ENCODE measurements at regions not wholly inside any gene's neighbourhood (a gene's known extent, or its start where the extent isn't known, plus 50 kb on each side); places are given as distances from the start of the nearest gene placed in this dataset.

DNA sequence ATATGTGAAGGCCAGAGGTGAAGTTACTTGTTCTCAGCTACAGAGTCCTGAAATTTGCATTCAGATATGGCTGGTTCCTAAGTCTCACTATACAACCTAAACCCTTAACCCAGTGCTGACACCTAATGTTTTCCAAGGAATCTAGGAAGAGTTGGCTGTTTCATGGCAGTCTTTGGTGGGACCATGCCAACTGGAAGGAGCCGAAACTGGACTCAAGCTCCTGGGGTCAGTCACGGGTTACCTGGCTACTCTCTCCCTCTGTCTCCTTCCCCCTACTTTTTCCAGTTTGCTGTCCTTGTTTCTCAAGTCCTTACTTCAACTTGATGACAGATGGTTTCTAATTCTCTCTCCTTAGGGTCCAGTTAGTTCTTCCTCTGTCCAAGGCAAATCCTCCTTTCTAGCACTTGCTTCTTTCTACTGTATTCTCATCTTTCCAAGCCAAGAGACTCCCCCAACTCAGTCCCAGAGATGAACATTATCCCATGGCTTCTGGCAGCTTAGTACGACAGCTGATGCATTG is 88.6 kb upstream of the COL6A5 start:
- in situ Hi-C loops (cut with HindIII; ENCODE audit: low pct_unique_long_range_greater_than_20kb, low sequenced_read_pairs): no loop called here

DNA sequence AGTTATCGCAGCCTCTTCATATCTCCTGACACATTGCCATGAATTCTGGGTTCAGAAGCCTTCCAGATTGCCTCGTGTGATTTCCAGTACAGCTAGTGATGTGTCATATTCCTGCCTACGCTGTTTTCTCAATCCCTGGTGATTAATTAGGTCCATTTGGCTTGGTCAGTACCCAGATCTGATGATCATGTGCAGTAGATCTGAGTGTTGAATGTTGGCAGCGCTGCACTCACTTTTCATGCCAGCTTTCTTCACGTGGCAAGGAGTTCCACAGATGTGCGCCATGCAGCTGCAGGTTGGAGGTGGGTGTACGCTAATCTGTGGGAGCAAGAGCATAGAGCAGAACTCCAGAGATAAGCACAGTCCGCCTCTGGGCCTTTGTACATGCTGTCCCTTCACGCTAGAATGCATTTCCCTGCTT is 86.9 kb upstream of the COL6A5 start:
- no peak for DNase-seq (ENCODE audit: low read depth)
- in situ Hi-C loops (cut with HindIII; ENCODE audit: low pct_unique_long_range_greater_than_20kb, low sequenced_read_pairs): no loop called here

More for the DNA sequence above, 88.6 kb upstream of the COL6A5 start:
- no peak for DNase-seq (ENCODE audit: low read depth)

DNA sequence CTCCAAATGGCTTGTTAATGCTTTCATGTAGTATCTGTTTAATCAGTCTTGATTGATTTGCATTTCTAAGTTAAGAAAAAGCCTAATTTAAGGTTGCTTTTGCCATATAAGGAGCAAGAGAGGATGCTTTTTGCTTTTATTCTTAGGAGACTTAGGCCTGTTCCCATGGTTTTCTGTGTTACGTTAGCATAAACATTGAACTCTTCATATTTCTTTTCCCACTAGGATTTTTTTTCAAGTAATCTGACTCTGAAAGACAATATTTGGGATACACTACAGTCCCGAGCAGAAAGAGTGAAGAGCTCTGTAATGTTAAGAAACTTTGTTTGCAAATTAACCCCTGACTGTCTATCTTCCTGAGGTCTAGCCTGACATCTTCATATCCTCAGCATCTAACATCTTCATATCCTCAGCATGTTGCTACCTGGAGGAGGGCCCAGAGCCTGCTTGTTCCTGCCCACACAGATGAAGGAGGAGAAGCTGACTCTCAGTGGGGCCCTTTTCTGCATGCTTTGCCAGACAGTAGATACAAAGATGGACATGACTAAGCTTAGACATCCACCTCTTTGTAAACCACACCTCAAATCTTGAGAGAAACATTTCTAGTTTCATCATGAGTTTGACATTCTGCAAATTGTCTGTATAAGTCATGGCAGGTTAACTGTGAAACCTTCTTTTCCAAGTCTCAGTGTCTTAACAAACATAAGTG is 86.2 kb upstream of the COL6A5 start:
- DNase-seq (ENCODE audit: low read depth): no peak
- in situ Hi-C loops (cut with HindIII; ENCODE audit: low pct_unique_long_range_greater_than_20kb, low sequenced_read_pairs): no loop called here

DNA sequence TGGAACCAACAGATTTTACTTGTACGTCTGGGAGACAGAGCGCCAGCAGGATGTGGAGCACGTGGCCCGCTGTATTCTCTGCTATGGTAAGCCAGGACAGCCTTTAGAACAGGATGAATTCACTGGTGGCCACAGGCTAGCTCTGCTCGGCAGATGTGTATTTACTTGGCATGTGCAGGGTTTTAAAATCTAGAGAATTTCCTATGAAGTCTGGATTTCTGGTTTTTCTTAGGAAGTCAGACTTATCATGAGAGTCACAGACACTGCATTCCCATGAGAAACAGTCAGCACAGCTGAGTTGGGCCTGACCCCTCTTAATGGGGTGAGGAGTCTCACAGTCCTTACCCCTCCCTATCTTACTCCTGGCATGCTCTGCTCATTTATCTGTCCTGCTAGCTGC is 84.6 kb upstream of the COL6A5 start:
- no peak for DNase-seq (ENCODE audit: low read depth)
- in situ Hi-C loops (cut with HindIII; ENCODE audit: low pct_unique_long_range_greater_than_20kb, low sequenced_read_pairs): no loop called here

DNA sequence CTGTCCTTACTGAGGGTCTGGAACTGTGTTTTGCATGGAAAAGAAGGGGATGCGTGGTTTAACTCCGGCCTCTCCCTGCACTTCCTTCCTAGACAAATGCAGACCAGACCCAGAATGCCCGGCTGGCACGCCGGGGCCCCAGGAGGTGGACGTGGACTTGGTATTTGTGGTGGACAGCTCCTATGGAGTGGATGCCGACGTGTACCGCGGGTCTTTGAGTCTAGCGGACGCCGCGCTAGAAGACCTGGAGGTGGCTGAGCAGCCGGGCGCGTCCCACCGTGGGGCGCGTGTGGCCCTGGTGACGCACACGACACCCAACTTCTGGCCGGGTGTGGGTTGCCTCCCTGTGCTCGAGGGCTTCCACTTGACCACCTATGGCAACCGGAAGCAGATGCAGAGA is 81.8 kb upstream of the COL6A5 start:
- no peak for DNase-seq (ENCODE audit: low read depth)
- in situ Hi-C loops (cut with HindIII; ENCODE audit: low pct_unique_long_range_greater_than_20kb, low sequenced_read_pairs): no loop called here

DNA sequence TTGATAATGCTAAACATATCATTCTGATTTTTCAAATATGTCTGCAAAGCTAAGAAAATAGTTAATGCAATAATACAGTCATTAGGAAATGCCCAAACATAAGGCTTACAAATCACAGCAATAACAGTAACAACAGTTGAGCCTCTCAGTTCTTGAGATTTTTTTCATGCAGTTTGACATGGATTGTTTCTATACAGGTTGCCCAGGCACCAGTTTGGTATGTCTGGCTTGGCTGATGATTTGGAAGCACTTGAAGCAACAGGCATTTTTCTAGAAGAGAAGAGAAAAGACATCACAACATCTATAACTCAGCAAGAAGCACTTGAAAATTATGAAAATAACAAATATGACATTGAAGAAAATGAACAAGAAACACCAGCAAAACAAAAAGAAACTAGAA is 78.7 kb upstream of the COL6A5 start:
- in situ Hi-C loops (cut with HindIII; ENCODE audit: low pct_unique_long_range_greater_than_20kb, low sequenced_read_pairs): no loop called here
- no peak for DNase-seq (ENCODE audit: low read depth)

DNA sequence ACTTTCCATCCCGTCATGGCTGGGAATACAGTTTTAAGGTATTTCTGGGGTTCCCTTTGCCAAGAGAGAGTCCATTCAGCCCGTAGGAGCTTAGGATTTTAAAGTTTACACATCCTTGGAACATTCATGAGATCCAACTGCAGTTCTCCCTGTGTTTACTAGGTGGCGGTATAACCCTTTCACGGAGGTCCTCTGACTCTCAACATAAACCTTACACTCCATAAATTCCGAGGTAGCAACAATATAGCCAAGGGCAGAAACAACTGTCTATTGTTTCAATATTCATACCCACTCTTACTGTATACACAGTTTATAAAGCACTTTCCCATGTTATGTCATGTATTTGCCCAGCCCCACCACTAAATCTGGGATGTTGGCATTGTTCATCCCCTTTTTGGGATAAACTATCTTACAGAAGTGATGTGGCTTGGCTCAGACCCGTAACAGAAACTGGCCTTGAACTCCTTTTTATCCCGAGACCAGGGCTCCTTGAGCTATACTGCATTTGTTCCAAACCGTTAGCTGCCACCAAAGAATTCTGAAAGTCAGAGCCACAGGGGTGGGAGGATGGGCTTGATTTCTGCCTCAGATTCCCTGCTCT is 69.2 kb upstream of the COL6A5 start:
- DNase-seq (ENCODE audit: low read depth): peak; percentile 21
- in situ Hi-C loops (cut with HindIII; ENCODE audit: low pct_unique_long_range_greater_than_20kb, low sequenced_read_pairs): no loop called here

DNA sequence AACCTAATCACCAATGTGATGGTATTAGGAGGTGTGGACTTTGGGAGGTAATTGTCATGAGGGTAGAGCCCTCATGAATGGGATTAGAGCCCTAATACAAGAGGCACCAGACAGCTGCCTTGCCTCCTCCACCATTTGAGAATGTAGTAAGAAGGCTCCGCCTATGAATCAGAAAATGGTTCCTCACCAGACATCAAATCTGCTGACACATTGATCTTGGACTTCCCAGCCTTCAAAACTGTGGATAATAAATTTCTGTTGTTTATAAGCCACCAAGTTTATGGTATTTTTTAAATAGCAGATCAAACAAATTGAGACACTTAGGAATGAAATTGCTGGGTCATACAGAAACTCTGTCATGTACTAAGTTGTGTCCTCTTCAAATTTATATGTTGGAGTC is 56.8 kb upstream of the COL6A5 start:
- in situ Hi-C loops (cut with HindIII; ENCODE audit: low pct_unique_long_range_greater_than_20kb, low sequenced_read_pairs): no loop called here
- no peak for DNase-seq (ENCODE audit: low read depth)

DNA sequence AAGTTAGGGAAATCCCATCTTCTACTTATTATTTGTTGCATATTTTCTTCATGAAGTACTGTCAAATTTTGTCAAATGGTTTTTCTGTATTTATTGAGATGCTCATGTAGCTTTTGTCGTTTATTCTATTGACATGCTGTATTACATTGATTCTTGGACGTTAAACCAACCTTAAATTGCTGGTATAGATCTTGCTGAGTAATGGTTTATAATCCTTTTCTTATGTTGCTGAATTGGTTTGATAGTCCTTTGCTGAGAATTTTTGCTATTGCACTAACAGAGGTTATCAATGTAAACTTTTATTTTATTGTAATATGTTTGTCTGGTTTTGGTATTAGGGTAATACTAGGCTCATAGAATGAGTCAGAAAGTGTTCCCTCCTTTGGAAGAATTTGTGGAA is 54.3 kb upstream of the COL6A5 start:
- in situ Hi-C loops (cut with HindIII; ENCODE audit: low pct_unique_long_range_greater_than_20kb, low sequenced_read_pairs): no loop called here
- no peak for DNase-seq (ENCODE audit: low read depth)

DNA sequence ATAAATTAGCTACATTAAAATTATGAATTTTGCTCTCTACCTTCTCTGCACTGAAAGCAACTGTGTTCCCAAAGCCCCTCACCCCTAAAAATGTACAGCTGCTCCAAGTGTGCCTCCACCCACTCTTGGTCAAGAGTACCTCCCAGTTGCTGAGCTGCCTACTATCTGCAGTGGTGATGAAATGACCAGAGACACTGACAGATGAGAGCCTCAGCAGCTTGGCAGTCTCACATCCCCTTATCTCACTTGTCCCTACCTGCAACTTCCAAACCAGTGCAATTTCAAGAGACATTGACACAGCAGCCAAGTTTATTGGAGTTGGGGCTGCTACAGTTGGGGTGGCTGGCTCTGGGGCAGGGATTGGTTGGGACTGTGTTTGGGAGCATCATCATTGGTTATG is 52.2 kb upstream of the COL6A5 start:
- no peak for DNase-seq (ENCODE audit: low read depth)
- in situ Hi-C loops (cut with HindIII; ENCODE audit: low pct_unique_long_range_greater_than_20kb, low sequenced_read_pairs): no loop called here
